Osteoblast (primary cell): ENCODE measurements at regions not wholly inside any gene's neighbourhood (a gene's known extent, or its start where the extent isn't known, plus 50 kb on each side); places are given as distances from the start of the nearest gene placed in this dataset.

Experiments
- DNase-seq: peaks from one replicate; pipeline ENCODE4 v3.0.0; 2011; ENCODE audit warnings: low spot score, mixed read lengths; ENCODE audit not compliant: insufficient read length; ENCODE audit errors: missing footprints
- H2AFZ ChIP-seq: 2 replicates; pipeline ENCODE4 v1.6.0; 2011; ENCODE audit warnings: mild to moderate bottlenecking, low read length
- H3K27ac ChIP-seq: 2 replicates; pipeline ENCODE4 v1.5.1; 2011; ENCODE audit warnings: mild to moderate bottlenecking, low read depth, low read length, moderate library complexity
- H3K27me3 ChIP-seq: 2 replicates; pipeline ENCODE4 v1.6.0; 2012; ENCODE audit warnings: mild to moderate bottlenecking, control low read depth, inconsistent platforms, low read length, moderate library complexity; ENCODE audit not compliant: insufficient read depth
- H3K36me3 ChIP-seq: 2 replicates; pipeline ENCODE4 v1.5.1; 2011; ENCODE audit warnings: mild to moderate bottlenecking, low read length, control low read depth, moderate library complexity; ENCODE audit not compliant: insufficient read depth
- H3K4me1 ChIP-seq: 2 replicates; pipeline ENCODE4 v1.5.1; 2011; ENCODE audit warnings: mild to moderate bottlenecking, low read length, control low read depth, moderate library complexity; ENCODE audit not compliant: insufficient read depth
- H3K4me2 ChIP-seq: 2 replicates; pipeline ENCODE4 v1.6.0; 2011; ENCODE audit warnings: mild to moderate bottlenecking, low read length; ENCODE audit not compliant: insufficient read depth
- H3K4me3 ChIP-seq: fragments of 200-600 bp; sonication (generic); 3 replicates; pipeline ENCODE4 v1.5.1; 2012; ENCODE audit warnings: mild to moderate bottlenecking, low read length, inconsistent platforms; ENCODE audit not compliant: insufficient read depth
- H3K79me2 ChIP-seq: 2 replicates; pipeline ENCODE4 v1.6.0; 2012; ENCODE audit warnings: mild to moderate bottlenecking, low read length, control low read depth, inconsistent platforms; ENCODE audit not compliant: insufficient read depth
- H3K9me3 ChIP-seq: 2 replicates; pipeline ENCODE4 v1.5.1; 2011; ENCODE audit warnings: low read depth, low read length, control low read depth
- H4K20me1 ChIP-seq: 2 replicates; pipeline ENCODE4 v1.6.0; 2012; ENCODE audit warnings: mild to moderate bottlenecking, low read length, control low read depth; ENCODE audit not compliant: insufficient read depth
- CTCF ChIP-seq: IDR thresholded peaks from 2 replicates; pipeline ENCODE4 v1.5.1; 2011; ENCODE audit warnings: mild to moderate bottlenecking, low read depth, low read length, moderate library complexity; ENCODE audit errors: extremely low read depth

GRCh38 chr18:33830213-33830612, 252.2 kb downstream of the ASXL3 start:
- H4K20me1 ChIP-seq, result no peaks in the 10 kb centered on the region
- no peaks in the 10 kb centered on the region for H3K27me3 ChIP-seq
- no peak for DNase-seq

GRCh38 chr18:33828949-33829348, 250.9 kb downstream of the ASXL3 start:
- H3K27me3 ChIP-seq, result no peaks in the 10 kb centered on the region
- TF ChIP-seq CTCF, result no peak
- no peak overlapping the region for H3K4me3 ChIP-seq
- H2AFZ ChIP-seq, result no peak overlapping the region
- DNase-seq, result no peak
- H3K79me2 ChIP-seq, result no peaks in the 10 kb centered on the region
- no peaks in the 10 kb centered on the region for H3K9me3 ChIP-seq
- no peak overlapping the region for H3K4me2 ChIP-seq
- H4K20me1 ChIP-seq, result no peaks in the 10 kb centered on the region
- H3K27ac ChIP-seq, result no peak overlapping the region
- no peaks in the 10 kb centered on the region for H3K36me3 ChIP-seq
- H3K4me1 ChIP-seq, result no peaks in the 10 kb centered on the region

More at GRCh38 chr18:33830213-33830612, 252.2 kb downstream of the ASXL3 start:
- no peak overlapping the region for H3K4me3 ChIP-seq
- no peaks in the 10 kb centered on the region for H3K9me3 ChIP-seq
- H3K4me1 ChIP-seq, result no peaks in the 10 kb centered on the region
- no peak overlapping the region for H3K4me2 ChIP-seq
- H3K79me2 ChIP-seq, result no peaks in the 10 kb centered on the region
- no peak for TF ChIP-seq CTCF
- no peak overlapping the region for H2AFZ ChIP-seq
- H3K36me3 ChIP-seq, result no peaks in the 10 kb centered on the region
- no peak overlapping the region for H3K27ac ChIP-seq

GRCh38 chr18:33826151-33826550, 248.1 kb downstream of the ASXL3 start:
- Histone ChIP-seq H4K20me1 (no peaks in the 10 kb centered on the region), H3K27me3 (no peaks in the 10 kb centered on the region), H3K4me2 (no peak overlapping the region), H3K27ac (no peak overlapping the region), H3K36me3 (no peaks in the 10 kb centered on the region), H3K4me3 (no peak overlapping the region), H2AFZ (no peak overlapping the region), H3K79me2 (no peaks in the 10 kb centered on the region), H3K9me3 (no peaks in the 10 kb centered on the region), H3K4me1 (no peaks in the 10 kb centered on the region)
- TF ChIP-seq CTCF, result no peak
- DNase-seq, result no peak

GRCh38 chr18:33821503-33821902, 243.5 kb downstream of the ASXL3 start:
- peak; percentile 69 for DNase-seq
- Histone ChIP-seq H3K36me3 (no peaks in the 10 kb centered on the region), H4K20me1 (no peaks in the 10 kb centered on the region), H3K79me2 (no peaks in the 10 kb centered on the region), H3K27ac (no peak overlapping the region), H3K27me3 (no peaks in the 10 kb centered on the region), H3K4me1 (no peaks in the 10 kb centered on the region), H3K4me3 (no peak overlapping the region), H3K9me3 (no peaks in the 10 kb centered on the region), H3K4me2 (no peak overlapping the region), H2AFZ (no peak overlapping the region)
- no peak for TF ChIP-seq CTCF
